ENCODE measurements at regions not wholly inside any gene's neighbourhood (a gene's known extent, or its start where the extent isn't known, plus 50 kb on each side); places are given as distances from the start of the nearest gene placed in this dataset.
A peak's percentile ranks its signal among the peaks of the same experiment; 100 is the strongest.

DNA sequence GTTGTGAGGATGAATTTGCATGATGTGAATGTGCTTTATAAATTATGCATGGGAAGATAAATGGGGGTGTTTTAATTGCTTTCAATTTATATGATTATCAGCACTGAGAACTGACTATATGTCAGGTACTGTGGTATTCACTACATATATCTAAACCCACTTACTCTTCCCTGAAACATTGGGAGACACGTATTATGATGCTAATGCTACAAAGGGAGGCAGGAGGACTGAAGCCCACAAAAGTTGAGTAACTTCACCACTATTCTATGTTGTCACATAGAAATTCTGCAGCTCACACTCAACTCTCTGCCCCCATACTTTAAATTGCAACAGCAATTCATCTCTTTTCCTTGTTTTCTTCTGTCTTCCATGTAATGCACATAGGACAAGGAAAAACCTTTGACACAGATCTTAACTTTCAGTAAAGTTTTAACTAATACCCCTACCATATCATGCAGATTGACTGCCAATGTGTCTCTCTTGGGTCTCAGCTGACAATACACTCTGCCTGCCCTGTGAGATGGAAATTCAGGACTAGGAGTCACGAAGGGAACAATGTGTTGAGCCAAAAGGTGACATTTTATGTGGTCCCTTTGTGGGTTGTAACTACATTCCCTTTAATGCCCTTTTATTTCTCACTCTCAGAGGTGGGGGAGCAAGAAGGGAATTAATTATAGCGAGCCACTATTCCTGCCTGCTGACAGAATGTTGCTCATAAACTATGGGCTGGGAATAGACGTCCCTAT, 691.0 kb upstream of the SORCS1 start:
- no peak for DNase-seq

DNA sequence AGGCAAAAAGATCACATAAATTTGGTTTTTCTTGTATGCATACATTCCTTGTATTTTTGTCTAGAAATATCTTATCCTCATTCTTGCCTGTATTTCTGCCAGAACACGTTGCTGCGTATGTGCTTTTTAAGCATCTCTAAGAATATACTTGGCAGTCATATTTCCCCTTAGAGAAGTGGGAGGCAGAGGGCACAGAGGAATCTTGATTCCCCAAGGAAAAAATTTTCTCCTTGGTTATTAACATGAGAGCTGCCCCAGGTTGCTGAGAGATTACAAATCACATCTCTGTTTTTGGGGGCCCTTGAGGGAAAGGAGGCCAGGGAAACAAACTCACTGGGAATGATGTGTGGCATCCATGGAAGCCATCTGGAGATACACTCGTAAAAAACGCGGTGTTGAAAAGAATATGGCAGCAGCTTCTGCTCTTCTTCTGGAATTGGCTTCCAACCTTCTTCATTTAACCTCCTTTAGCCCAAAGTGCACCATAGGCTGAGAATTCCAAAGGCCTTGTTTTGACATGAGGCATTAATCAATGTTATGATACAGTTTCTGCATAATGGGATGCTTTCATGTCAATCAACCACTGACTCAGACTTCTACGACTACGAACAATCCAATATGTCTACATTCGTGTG, 684.3 kb upstream of the SORCS1 start:
- DNase-seq: no peak

DNA sequence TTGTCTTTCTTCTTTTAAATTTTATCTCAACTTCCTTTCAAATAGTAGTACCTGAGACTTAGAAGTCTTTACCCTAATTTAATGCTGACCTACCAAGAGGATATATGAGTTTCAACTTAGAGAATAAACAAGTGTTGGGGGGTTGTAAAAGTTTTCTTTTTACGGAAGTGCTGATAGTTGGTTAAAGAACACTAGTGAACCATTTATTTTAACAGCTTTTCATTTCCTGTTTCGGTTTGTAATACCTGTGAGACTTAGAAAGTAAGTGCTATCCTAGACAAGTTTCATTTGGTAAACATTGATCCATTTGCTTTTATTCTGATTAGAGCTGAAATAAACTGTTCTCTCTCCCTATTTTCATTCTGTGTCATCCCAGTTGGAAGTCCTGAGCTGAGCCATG, 683.1 kb upstream of the SORCS1 start:
- no peak for DNase-seq

DNA sequence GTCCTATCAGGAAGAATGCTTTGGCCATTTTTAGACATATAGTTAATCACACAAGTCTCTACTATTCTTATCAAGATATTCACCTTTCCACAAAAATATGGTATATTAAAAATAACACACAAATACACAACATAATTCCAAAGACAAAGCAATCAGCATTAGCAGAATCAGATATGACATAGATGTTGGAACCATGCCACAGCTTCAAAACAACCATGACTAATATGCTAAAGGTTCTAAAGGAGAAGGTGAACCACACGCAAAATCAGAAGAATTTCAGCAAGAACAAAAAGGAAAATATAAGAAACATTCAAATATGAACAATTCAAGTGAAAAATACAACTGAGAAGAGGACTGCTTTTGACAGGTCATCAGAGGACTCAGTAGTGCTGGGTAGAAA, 670.2 kb upstream of the SORCS1 start:
- DNase-seq: peak; percentile 10

DNA sequence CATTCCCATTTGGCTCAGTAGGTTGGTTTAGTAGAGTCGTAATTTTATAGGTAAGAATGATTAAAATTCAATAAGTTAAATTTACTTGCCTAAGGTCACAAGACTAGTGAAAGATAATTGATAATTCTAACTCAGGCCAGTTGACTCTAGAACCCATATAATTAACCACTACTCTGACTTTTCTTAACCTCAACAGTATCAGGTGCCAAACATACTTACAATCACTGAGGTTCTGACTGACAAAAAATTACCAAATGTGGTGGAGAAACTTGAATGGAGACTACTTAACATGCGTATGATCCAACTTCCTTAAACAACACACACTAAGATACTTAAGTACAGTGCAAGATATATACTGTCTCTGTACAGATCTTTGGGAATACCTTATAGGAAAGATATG, 667.3 kb upstream of the SORCS1 start:
- DNase-seq: no peak

DNA sequence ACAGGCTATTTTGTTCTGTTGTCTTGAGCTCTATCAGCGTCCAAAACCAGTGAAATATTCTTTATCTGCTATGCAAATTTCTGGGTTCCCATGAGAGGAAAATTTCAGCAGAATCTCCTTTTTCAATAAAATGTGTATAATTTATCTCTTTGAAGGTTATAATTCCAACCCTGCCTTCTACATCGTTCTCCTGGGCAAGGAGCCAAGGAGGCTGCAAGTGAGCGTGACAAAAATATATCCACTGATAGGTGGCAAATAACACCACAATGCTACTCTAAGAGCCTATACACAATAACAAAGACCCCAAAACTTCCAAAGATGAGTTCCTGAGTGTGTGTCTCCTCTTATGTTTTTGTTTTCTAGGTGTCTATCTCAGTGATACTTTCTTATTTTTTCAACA, 664.7 kb upstream of the SORCS1 start:
- no peak for DNase-seq

GRCh38 chr10:107826171-107826570, 661.7 kb upstream of the SORCS1 start:
- no peak for DNase-seq

DNA sequence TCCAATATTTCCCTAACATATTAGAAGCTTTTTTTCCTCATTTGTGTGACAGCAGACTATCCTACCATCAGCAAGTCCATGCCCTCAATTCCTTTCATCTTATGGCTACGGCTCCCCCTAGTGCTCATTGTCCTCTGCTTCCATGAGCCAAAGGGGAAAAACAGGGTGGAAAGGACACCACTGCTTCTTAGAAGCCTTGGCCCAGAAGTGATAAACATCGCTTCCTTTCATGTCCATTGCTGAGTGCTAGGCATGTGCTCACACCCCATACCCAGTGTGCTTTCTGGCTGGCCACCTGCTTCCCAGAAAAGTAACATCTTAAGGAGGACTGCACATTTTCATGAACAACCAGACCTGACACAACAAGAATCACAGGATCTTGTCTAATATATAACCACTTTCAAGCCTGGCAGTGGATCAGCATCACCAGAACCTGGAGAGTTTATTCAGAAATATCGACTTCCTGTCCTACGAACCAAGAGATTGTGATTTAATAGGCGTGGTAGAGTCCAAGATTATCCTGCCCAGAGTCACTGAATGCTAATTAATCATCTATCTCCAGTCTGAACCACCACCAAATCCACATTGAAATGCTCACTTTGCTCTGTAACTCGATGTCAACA, 650.5 kb upstream of the SORCS1 start:
- peak; percentile 70 for DNase-seq

DNA sequence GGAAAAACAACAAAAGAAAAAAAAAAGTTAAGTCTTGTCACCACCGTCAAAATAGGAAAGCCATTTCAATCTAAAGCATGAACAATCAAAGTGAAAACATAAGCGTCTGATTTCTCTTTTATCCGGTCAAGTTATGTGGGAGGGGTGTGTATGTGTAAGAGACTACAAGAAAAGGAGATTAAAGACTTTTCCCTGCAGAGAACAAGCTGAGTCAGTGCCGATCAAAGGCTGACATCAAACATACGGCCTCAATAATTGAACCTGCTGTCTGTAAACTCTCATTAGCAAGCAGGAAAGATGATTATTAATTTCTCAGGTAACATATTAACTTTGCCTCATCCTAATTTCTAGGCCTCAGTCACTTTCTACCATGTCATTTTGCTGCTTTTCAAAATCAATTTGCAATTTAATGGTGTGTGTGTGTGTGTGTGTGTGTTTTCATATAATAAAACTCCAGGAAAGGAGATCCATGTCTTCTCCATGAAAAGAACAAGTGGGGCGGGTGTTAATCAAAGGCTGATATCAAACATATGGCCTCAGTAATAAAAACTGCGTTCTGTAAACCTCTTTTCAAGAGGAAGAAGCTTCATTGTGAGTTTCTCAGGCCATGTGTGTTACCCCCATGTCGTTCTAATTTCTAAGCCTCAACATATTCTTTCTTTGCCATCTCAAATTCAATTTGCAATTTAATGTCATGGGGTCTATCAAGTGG, 649.1 kb upstream of the SORCS1 start:
- no peak for DNase-seq

- DNase-seq: no peak
These were observed 645.4 kb upstream of the SORCS1 start for GRCh38 chr10:107809889-107810288.

DNA sequence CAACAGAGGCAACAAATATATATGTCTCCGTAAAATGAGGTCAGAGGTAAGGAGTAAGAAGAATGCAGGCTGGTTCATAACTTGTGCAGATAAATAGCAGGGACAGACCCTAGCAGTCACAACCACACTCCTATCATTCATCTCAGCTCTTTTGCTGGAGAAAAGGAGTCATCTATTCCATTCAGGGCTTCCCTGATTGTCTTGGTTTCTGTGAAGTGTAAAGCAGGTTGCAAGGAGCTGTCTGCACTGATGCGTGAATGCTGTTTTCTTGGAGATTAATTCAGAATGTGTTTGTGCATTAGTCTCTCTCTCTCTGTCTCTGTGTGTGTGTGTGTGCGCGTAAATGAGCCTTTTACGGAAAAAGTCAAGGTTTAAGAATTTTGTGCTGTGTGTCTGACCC, 643.3 kb upstream of the SORCS1 start:
- no peak for DNase-seq

GRCh38 chr10:107806026-107806425, 641.5 kb upstream of the SORCS1 start:
- DNase-seq: no peak

DNA sequence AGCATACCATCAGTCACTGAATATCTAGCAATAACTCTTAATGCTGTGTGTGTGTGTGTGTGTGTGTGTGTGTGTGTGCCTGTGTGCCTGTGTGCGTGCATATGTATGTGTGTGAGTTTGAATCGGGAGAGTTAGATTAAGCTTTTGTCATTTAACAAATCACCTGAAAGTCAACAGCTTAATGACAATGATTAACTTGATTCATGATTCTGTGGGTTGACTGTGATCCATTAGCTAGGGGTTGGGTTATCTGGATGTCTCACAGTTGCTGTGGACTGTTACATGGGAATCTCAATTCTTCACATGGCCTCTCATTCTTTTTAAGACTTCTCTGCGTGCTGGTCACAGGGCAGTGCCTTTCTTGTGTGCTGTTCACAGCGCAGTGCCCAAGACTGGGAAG, 639.0 kb upstream of the SORCS1 start:
- no peak for DNase-seq

DNA sequence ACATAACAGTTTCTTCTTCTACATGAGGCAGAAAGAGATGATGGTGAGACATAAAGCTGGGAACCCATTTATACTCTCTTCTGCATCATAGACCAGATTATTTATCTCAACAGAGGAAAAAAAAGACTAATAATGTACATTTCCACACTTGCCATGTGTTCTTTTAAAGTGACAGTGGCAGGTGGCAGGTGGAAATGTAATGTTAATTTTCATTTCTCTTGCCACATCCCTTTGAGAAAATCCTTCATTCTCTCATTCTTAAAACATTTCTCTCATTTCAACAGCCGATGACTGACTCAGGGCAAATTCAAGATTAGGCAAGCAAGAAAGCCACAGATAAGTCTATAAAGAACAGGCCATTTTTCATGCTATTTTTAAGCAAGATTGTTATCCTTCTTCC, 635.6 kb upstream of the SORCS1 start:
- no peak for DNase-seq

- peak; percentile 40 for DNase-seq
These were observed 625.8 kb upstream of the SORCS1 start for GRCh38 chr10:107790271-107790670.

GRCh38 chr10:107771066-107771465, 606.6 kb upstream of the SORCS1 start:
- DNase-seq: no peak

DNA sequence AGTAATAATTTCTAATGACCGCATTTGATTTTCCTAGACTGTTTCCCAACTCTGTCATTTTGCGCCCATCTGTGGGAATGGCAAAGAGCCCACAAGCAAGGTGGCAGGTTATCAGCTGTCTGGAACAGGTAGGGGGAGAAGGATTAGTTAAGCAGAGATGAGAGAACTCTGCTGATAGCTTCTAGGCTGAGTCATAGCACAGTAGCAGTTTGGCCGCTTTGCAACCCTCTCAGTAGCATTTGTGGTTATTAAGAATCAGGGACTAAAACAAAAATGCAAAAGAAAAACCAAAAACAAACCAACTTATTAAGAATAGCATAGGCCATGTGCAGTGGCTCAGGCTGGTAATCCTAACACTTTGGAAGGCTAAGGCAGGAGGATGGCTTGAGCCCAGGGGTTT, 602.7 kb upstream of the SORCS1 start:
- DNase-seq: no peak

DNA sequence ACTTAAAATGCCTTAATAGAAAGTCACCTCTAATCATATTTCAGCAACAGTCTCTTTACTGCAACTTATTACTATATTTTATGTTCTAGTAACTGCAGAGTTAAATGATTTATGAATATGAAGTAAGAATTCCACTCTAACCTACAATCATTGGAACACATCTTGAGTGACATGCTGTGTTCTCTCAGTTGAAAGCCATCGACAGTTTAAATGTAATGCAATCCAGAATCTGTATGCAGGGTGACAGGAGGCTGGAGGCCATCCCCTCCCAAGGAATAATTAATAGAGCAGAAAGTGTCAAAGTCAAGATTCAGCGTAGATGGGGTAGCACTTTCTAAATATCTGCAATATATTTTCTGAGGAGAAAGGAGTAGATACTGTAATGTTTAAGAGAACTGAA, 590.3 kb upstream of the SORCS1 start:
- DNase-seq: no peak

DNA sequence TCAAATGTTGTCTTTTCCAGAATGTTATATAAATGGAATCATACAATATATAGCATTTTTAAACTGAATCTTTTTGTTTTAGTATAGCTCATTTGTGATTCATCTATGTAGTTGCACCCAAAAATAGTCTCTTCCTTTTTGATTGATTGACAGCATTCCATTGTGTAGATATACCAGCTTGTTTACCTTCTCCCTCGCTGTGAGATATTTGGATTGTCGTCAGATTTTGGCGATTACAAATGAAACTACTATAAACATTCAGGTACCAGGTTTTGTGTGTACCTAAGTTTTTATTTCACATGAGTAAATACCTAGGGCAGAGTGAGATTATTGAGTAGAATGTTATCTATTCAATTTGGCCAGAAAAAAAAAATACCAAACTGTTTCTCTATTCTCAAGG, 584.7 kb upstream of the SORCS1 start:
- no peak for DNase-seq

- no peak for DNase-seq
These were observed 583.3 kb upstream of the SORCS1 start for GRCh38 chr10:107747851-107748250.

- DNase-seq: no peak
These were observed 577.5 kb upstream of the SORCS1 start for GRCh38 chr10:107741971-107742370.

DNA sequence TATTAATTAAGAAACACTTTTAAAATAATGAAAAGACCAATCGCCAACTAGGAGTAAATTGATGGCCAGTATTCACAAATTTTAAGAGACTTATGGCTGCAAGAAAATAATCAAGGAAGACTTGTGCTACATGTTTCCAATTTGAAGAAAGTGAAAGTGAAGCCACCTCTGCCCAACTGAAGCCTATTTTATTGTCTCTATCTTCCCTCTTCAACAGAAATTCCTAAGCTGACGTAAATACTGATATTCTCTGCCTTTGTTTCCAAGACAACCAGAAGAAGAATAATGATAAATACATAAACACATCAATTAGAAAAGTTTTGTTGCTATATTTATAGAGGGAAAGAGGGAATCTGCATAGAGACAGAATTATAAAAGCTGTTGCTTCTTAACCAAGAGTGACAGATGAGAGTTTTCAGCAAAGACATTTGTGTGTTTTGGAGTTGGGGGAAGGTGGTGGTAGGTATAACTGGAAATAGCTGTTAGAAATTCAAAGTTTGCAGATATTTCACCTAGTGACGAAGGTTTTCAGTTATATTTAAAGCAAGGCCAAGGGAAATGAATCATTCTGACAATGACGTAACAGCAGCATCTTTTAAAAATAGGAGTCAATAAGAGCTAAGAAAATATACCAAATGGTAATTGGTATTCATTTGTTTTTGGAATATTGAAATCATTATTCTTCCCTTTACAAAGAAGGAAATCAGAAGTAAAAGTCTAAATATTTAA, 576.6 kb upstream of the SORCS1 start:
- DNase-seq: peak; percentile 66

GRCh38 chr10:107739951-107740350, 575.4 kb upstream of the SORCS1 start:
- no peak for DNase-seq
